ENCODE measurements at regions not wholly inside any gene's neighbourhood (a gene's known extent, or its start where the extent isn't known, plus 50 kb on each side); places are given as distances from the start of the nearest gene placed in this dataset.

GRCh38 chr13:105804561-105805190 is 730.8 kb downstream of the EFNB2 start:
- TF ChIP-seq CTCF (conservative IDR thresholded peaks at IDR 0.05 in 1 of 2, IDR thresholded peaks at IDR 0.05 in 1 of 2; ENCODE audit: low read depth in 1 of 2, low read length in 2 of 2): no peak
- no peak for TF ChIP-seq EZH2 (IDR thresholded peaks at IDR 0.05; ENCODE audit: low read length, missing control alignments)
